ENCODE measurements at regions not wholly inside any gene's neighbourhood (a gene's known extent, or its start where the extent isn't known, plus 50 kb on each side); places are given as distances from the start of the nearest gene placed in this dataset.

DNA sequence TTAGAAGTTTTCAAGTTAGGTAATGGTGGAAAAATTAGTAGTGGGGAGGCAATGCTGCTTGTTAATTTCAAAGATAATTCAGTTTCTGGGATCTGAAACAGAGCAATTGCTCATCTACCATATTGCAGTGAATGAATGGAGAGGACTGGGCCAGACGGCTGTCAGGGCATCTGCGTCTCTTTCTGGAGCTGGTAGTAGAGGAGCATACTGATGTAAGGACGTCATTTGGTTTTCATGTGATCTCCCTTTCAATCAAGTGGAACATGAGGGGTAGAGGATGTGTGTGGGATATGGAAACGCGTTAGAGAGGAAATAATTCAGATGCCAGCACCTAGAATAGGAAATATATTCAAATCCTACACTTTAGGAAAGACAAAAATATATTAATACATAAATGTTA lies 490.3 kb downstream of the ADCYAP1 start:
- TF ChIP-seq, protein P1, sequence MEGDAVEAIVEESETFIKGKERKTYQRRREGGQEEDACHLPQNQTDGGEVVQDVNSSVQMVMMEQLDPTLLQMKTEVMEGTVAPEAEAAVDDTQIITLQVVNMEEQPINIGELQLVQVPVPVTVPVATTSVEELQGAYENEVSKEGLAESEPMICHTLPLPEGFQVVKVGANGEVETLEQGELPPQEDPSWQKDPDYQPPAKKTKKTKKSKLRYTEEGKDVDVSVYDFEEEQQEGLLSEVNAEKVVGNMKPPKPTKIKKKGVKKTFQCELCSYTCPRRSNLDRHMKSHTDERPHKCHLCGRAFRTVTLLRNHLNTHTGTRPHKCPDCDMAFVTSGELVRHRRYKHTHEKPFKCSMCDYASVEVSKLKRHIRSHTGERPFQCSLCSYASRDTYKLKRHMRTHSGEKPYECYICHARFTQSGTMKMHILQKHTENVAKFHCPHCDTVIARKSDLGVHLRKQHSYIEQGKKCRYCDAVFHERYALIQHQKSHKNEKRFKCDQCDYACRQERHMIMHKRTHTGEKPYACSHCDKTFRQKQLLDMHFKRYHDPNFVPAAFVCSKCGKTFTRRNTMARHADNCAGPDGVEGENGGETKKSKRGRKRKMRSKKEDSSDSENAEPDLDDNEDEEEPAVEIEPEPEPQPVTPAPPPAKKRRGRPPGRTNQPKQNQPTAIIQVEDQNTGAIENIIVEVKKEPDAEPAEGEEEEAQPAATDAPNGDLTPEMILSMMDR (IDR thresholded peaks at IDR 0.05; ENCODE audit: low read depth, low read length) = no peak
- no peak for TF ChIP-seq EZH2phosphoT487 (IDR thresholded peaks at IDR 0.05; ENCODE audit: low read depth)

Data from OCI-LY3 (cell line).